GM19043 (cell line): ENCODE measurements at regions not wholly inside any gene's neighbourhood (a gene's known extent, or its start where the extent isn't known, plus 50 kb on each side); places are given as distances from the start of the nearest gene placed in this dataset.

Source experiments
- ATAC-seq: cut with Tn5 transposase; IDR thresholded peaks from one replicate; pipeline ENCODE4 v1.9.1; 2021; ENCODE audit warnings: low read depth; ENCODE audit not compliant: unreplicated experiment

- no peak for ATAC-seq
Measured at GRCh38 chr21:18917622-18918021, 514.0 kb upstream of the TMPRSS15 start.

DNA sequence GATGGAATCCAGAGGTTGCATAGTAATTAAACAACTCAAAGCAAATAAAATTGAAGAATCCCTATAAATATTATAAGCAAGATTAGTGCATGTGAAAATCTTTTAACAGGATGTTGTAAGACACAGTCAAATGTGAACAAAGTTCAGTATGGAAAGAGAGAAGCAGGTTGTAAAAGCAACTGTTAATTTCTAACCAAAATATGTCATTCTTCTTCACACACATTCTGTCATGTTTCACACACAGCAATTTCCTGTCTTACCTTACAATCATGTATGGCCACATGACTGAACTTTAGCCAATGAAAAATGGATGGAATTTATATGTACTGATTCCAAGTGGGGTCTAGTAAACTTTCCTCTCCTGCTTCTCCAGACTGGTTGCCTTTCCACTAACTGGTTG is 527.7 kb upstream of the TMPRSS15 start:
- no peak for ATAC-seq

- no peak for ATAC-seq
Measured at GRCh38 chr21:18937337-18937736, 533.8 kb upstream of the TMPRSS15 start.

- no peak for ATAC-seq
Measured at GRCh38 chr21:18940791-18941190, 537.2 kb upstream of the TMPRSS15 start.

DNA sequence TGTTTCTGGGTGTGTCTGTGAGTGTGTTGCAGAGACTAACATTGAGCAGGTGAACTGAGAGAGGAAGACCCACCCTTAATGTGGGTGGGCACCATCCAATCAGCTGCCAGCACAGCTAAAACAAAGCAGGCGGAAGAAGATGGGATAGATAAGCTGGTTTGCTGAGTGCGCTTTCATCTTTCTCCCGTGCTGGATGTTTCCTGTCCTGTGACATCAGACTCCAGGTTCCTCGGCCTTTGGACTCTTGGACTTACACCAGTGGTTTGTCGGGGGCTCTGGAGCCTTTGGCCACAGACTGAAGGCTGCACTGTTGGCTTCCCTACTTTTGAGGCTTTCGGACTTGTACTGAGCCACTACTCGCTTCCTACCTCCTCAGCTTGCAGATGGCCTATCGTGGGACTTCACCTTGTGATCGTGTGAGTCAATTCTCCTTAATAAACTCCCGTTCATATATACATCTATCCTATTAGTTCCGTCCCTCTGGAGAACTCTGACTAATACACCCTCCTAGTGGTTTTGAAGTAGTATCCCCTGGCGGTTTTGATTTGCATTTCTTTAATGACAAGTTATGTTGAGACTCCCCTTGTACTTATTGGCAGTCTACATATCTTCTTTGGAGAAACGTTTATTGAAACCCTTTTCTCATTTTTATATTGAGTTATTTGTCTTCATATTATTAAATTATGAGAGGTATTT is 546.6 kb upstream of the TMPRSS15 start:
- no peak for ATAC-seq

DNA sequence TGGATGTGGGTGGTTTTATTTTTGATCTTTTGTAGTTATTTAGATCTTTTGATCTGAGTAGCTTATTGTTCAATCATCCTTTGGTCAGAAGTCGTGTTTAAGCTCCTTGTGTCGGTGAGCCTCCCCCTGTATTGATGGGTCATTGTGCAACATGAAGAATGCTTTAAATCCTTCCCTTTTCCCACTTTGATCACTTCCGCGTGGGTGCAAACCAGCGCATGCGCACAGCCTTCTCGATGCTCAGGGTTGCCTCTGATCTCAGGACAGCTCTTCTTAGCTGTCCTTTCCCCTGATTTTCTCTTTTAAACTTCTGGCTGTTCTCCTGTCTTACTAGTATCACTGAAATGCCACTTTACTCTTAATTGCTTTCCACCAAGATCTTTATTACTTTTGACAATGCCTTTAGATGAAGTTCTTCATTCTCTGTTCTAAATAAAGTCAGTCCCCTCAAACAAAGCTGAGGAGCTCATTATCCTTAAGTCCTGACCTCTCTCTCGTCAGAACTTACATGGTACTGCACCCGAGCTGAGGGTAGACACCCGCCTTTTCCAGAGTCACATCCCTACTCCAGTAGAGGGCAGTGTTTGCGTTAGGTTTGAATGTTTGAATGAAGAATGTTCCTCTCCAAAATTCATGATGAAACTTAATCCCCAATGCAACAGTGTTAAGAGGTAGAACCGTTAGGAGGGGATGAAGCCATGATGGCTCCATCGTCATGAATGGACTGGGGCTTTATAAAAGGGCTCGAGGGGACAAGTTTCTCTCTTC is 547.9 kb upstream of the TMPRSS15 start:
- ATAC-seq: no peak

DNA sequence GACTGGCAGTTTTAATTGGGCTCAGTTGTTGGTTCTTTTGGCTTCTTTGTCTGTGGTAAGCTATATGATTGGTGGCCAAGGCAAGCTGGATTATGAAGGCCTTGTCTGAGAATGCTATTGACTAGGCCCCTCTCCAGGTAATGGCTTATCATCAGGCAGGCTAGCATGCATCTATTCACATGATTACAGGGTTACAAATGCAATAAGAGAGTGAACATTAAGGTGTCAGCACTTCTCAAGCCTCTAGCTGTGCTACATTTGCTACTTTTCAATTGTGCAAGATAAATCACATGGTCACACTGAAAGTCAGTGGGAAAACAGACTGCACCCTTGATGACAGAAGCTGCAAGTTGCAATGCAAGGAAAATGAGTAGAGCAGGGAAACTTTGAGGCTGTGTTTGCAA is 550.9 kb upstream of the TMPRSS15 start:
- ATAC-seq: no peak

- no peak for ATAC-seq
Measured at GRCh38 chr21:18959817-18960216, 556.2 kb upstream of the TMPRSS15 start.

GRCh38 chr21:18960306-18960705 is 556.7 kb upstream of the TMPRSS15 start:
- no peak for ATAC-seq

- no peak for ATAC-seq
Measured at GRCh38 chr21:18970416-18970815, 566.8 kb upstream of the TMPRSS15 start.

DNA sequence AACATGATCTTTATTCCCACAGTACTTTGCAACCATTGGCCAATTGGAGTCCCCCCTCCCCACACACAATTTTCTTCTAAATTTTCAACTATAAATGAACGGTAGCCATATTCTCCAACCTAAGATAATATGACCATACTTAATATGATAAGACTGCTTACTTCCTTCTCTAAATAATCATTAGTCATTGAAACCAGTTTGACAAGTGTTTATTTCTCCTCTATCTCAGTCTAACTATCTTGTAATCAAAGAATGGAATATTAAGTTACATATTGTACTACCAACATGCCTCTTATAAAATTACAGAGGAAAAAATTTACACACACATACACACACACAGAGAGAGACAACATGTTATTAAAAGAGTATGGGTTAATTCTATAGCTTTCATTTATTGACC is 567.4 kb upstream of the TMPRSS15 start:
- no peak for ATAC-seq

DNA sequence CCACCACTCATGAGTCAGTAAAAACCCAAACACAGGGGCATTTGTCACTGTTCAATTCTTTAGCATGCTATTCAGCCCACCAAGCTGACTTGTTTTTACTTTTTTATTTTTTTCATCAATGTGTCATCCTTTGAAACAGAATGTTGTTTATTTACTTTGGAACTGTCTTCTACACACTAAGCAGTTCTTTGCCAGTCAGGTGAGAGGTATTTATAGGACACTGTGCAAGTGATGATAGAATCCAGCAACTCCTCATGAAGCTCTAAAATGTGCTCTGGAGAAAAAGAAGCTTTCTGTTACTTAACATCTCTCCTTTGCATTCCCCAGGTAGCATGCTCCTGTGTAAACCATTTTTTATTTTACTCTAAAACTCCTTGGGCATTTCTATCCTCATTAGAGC is 582.0 kb upstream of the TMPRSS15 start:
- no peak for ATAC-seq

- no peak for ATAC-seq
Measured at GRCh38 chr21:18986197-18986596, 582.6 kb upstream of the TMPRSS15 start.

DNA sequence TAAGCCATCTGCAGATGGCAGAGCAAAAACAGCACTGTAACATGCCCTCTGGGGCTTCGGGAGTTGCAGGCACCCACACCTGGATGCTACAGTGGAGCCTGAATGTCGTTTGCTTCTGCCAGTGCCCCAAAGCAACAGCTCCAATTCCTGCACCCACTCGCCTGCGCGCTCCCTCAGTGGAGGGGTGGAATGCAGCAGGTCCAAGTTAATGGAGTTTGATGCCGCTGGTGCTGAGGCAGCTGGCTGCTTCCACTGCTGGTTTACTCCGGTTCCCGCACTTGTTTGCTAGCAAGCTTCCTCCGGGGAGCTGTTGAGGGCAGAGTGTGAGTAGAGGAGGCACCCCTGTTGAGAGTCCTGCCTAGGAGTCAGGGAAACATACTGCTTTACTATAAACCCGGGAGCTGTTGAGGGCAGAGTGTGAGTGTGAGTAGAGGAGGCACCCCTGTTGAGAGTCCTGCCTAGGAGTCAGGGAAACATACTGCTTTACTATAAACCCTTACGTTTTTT is 584.0 kb upstream of the TMPRSS15 start:
- no peak for ATAC-seq

DNA sequence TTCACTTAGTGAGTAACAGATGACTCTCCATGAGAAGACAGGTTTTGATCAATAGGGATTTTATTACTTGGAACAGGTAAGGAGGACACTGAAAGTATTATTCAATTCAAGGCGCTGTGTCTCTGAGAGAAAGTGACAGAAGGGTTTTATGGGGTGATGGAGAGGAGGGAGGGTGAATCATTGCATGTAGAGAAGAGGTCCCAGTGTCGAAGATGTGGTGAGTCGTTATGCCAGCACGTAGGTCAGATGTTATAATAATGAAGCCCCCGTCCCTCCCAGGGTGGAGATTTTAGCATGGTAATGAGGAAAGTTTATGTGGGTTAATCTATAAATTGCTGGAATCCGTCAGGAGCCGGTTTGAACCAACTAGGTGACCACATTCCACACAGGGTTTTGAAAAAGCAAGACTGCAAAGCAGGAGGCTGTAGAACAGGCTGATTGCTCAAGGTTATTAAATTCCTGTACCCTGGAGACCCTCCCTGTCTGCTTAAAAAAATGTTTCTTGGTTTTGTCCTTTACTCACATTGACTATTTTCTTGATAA is 586.4 kb upstream of the TMPRSS15 start:
- ATAC-seq: no peak

- no peak for ATAC-seq
Measured at GRCh38 chr21:18991846-18992245, 588.3 kb upstream of the TMPRSS15 start.

DNA sequence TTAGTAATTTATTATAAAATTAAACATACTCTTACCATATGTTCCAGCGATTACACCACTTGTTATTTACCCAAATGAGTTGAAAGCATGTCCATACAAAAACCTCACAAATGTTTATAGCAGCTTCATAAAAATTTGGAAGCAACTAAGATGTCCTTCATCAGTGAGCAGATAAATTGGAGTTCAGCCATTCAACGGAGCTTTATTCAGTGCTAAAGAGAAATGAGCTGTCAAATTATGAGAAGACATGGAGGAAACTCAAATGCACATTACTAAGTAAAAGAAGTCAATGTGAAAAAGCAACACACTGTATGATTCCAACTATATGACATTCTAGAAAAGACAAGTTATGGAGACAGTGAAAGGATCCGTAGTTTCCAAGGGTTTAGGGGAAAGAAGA is 606.7 kb upstream of the TMPRSS15 start:
- no peak for ATAC-seq

GRCh38 chr21:19010996-19011395 is 607.4 kb upstream of the TMPRSS15 start:
- no peak for ATAC-seq

DNA sequence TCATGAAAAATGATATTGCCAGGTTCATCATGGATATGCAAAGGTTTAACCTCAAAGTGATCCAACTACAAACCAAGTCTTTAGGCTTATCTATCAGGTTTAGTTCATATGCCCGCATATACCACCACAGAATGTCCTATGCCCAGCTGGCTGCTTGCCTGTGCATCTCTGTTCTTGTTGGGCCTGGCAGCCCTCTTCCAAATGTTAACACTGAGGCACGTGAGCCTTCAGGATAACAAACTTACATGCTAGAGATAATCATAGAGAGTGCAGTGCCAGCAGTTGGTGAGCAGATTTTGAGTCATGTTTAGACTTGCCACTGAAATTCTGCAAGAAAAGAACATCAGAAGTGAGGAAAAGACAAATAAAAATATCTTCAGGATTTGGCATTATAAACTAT is 607.9 kb upstream of the TMPRSS15 start:
- ATAC-seq: no peak

GRCh38 chr21:19013916-19014315 is 610.3 kb upstream of the TMPRSS15 start:
- ATAC-seq: no peak

DNA sequence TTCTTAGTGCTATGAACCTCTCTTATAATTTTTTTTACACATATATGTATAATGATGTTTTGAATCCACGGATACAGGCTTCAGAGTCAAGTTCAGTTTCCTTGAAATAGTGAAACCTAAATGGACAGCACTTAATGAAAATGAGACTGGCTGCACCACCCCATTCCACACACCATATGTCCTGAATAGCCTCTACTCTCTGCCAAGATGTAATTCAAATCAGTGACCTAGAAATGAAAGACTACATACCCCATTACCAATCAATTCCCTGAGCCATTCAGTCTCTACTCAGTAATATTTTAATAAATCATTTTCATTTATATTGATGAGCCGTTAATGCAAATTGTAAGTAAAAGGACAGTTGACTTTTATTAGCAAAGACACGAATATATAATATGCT is 614.9 kb upstream of the TMPRSS15 start:
- ATAC-seq: no peak

DNA sequence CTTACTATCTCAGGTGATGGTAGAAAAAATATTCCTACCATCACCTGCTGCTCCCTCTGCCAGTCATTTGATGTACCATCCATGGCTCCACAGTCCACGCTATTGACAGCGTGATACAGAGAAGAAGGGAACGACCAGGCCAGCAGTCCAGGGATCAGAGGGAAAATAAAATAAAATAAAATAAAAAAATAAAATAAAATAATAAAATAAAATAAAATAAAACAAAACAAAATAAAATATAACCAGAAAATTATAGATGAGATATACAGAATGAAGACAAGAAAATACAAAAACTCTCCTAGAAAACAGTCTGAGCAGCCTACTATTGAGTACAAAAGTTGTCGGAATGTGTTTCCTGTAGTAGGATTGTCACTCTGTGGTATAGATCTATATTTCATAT is 619.4 kb upstream of the TMPRSS15 start:
- no peak for ATAC-seq
